ENCODE measurements at regions not wholly inside any gene's neighbourhood (a gene's known extent, or its start where the extent isn't known, plus 50 kb on each side); places are given as distances from the start of the nearest gene placed in this dataset.

GRCh38 chr10:90226517-90226916 is 525.1 kb downstream of the KIF20B start:
- Histone ChIP-seq H3K27me3 (ENCODE audit: low read length) (no peaks in the 10 kb centered on the region), H3F3A (ENCODE audit: insufficient read depth) (no peaks in the 10 kb centered on the region), H3K79me2 (ENCODE audit: insufficient read depth, low read length) (no peaks in the 10 kb centered on the region), H3K9me2 (replicated peaks; ENCODE audit: insufficient read depth, low read length) (no peaks in the 10 kb centered on the region), H3K9me3 (ENCODE audit: insufficient read depth, low read length) (no peaks in the 10 kb centered on the region), H4K20me1 (ENCODE audit: low read depth, low read length) (no peaks in the 10 kb centered on the region), H3K36me3 (ENCODE audit: low read length) (no peaks in the 10 kb centered on the region), H3K9ac (ENCODE audit: low read length) (no peak overlapping the region), H3K4me2 (ENCODE audit: low read depth, low read length, poor library complexity, severe bottlenecking) (no peak overlapping the region), H3K27ac (ENCODE audit: low read depth, low read length) (no peak overlapping the region), H3K4me3 (ENCODE audit: insufficient read depth, low read length, poor library complexity, severe bottlenecking) (no peak overlapping the region), H2AFZ (ENCODE audit: low read depth, low read length, severe bottlenecking) (no peak overlapping the region)
- TF ChIP-seq, protein P1, sequence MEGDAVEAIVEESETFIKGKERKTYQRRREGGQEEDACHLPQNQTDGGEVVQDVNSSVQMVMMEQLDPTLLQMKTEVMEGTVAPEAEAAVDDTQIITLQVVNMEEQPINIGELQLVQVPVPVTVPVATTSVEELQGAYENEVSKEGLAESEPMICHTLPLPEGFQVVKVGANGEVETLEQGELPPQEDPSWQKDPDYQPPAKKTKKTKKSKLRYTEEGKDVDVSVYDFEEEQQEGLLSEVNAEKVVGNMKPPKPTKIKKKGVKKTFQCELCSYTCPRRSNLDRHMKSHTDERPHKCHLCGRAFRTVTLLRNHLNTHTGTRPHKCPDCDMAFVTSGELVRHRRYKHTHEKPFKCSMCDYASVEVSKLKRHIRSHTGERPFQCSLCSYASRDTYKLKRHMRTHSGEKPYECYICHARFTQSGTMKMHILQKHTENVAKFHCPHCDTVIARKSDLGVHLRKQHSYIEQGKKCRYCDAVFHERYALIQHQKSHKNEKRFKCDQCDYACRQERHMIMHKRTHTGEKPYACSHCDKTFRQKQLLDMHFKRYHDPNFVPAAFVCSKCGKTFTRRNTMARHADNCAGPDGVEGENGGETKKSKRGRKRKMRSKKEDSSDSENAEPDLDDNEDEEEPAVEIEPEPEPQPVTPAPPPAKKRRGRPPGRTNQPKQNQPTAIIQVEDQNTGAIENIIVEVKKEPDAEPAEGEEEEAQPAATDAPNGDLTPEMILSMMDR (IDR thresholded peaks at IDR 0.05; ENCODE audit: insufficient read depth, low read length, poor library complexity, severe bottlenecking), result no peak
- no peak for TF ChIP-seq EZH2phosphoT487 (conservative IDR thresholded peaks at IDR 0.05; ENCODE audit: low read length)

DNA sequence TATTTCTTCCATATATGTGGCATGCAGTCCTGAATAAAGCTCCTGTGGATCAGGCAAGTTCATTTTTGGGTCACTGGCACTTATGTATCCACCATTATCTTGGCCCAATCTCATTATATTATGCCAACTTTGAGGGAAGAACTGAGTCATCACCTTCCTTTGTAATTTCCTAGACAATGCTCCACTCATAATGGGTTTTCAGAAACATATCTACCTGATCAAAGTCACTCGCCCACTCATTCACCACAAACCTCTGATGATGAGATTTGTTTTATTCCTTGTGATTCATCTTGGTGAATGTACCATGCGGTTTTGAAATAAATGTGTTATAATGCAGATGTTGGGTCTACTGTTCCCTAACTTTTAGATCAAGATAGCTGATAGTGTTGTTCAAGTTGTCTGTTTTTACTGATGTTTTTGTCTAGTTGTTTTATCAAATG is 525.8 kb downstream of the KIF20B start:
- Histone ChIP-seq H3K9me2 (replicated peaks; ENCODE audit: insufficient read depth, low read length) (no peaks in the 10 kb centered on the region), H3K9me3 (ENCODE audit: insufficient read depth, low read length) (no peaks in the 10 kb centered on the region), H3K27me3 (ENCODE audit: low read length) (no peaks in the 10 kb centered on the region), H3K4me3 (ENCODE audit: insufficient read depth, low read length, poor library complexity, severe bottlenecking) (no peak overlapping the region), H3K36me3 (ENCODE audit: low read length) (no peaks in the 10 kb centered on the region), H4K20me1 (ENCODE audit: low read depth, low read length) (no peaks in the 10 kb centered on the region), H3F3A (ENCODE audit: insufficient read depth) (no peaks in the 10 kb centered on the region), H3K4me2 (ENCODE audit: low read depth, low read length, poor library complexity, severe bottlenecking) (no peak overlapping the region), H3K79me2 (ENCODE audit: insufficient read depth, low read length) (no peaks in the 10 kb centered on the region), H3K27ac (ENCODE audit: low read depth, low read length) (no peak overlapping the region), H3K9ac (ENCODE audit: low read length) (no peak overlapping the region), H2AFZ (ENCODE audit: low read depth, low read length, severe bottlenecking) (no peak overlapping the region)
- no peak for TF ChIP-seq EZH2phosphoT487 (conservative IDR thresholded peaks at IDR 0.05; ENCODE audit: low read length)
- TF ChIP-seq, protein P1 (IDR thresholded peaks at IDR 0.05; ENCODE audit: insufficient read depth, low read length, poor library complexity, severe bottlenecking), result no peak

GRCh38 chr10:90227786-90228185 is 526.4 kb downstream of the KIF20B start:
- H3K9me2 ChIP-seq (replicated peaks; ENCODE audit: insufficient read depth, low read length), result no peaks in the 10 kb centered on the region
- TF ChIP-seq, protein P1 (IDR thresholded peaks at IDR 0.05; ENCODE audit: insufficient read depth, low read length, poor library complexity, severe bottlenecking), result no peak
- TF ChIP-seq EZH2phosphoT487 (conservative IDR thresholded peaks at IDR 0.05; ENCODE audit: low read length), result no peak
- no peaks in the 10 kb centered on the region for H3K27me3 ChIP-seq (ENCODE audit: low read length)
- no peak overlapping the region for H3K4me3 ChIP-seq (ENCODE audit: insufficient read depth, low read length, poor library complexity, severe bottlenecking)
- H3K9me3 ChIP-seq (ENCODE audit: insufficient read depth, low read length), result no peaks in the 10 kb centered on the region
- H3K4me2 ChIP-seq (ENCODE audit: low read depth, low read length, poor library complexity, severe bottlenecking), result no peak overlapping the region
- H2AFZ ChIP-seq (ENCODE audit: low read depth, low read length, severe bottlenecking), result no peak overlapping the region
- H3F3A ChIP-seq (ENCODE audit: insufficient read depth), result no peaks in the 10 kb centered on the region
- H3K27ac ChIP-seq (ENCODE audit: low read depth, low read length), result no peak overlapping the region
- H4K20me1 ChIP-seq (ENCODE audit: low read depth, low read length), result no peaks in the 10 kb centered on the region
- no peaks in the 10 kb centered on the region for H3K79me2 ChIP-seq (ENCODE audit: insufficient read depth, low read length)
- H3K9ac ChIP-seq (ENCODE audit: low read length), result no peak overlapping the region
- H3K36me3 ChIP-seq (ENCODE audit: low read length), result no peaks in the 10 kb centered on the region

Data from SU-DHL-6 (cell line).